ENCODE measurements at regions not wholly inside any gene's neighbourhood (a gene's known extent, or its start where the extent isn't known, plus 50 kb on each side); places are given as distances from the start of the nearest gene placed in this dataset.

DNA sequence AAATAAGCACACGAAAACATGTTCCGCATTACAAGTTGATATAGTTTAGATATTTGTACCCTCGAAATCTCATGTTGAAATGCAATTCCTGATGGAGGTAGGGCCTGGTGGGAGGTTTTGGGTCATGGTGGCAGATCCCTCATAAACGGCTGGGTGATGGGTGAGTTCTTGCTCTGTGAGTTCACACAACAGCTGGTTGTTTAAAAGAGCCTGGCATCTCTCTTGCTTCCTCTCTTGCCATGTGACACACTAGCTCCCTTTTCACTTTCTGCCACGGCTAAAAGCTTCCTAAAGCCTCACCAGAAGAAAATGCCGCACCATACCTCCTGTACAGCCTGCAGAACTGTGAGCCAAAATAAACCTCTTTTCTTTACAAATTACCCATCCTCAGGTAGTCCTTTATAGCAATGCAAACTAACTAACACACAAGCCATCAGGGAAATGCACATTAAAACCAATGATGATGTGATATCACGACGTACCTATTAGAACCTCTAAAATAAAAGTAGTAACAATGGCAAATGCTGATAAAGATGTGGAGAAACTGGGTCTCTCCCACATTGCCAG is 188.5 kb downstream of the ANAPC1 start:
- no peak for DNase-seq (ENCODE audit: low read depth)

DNA sequence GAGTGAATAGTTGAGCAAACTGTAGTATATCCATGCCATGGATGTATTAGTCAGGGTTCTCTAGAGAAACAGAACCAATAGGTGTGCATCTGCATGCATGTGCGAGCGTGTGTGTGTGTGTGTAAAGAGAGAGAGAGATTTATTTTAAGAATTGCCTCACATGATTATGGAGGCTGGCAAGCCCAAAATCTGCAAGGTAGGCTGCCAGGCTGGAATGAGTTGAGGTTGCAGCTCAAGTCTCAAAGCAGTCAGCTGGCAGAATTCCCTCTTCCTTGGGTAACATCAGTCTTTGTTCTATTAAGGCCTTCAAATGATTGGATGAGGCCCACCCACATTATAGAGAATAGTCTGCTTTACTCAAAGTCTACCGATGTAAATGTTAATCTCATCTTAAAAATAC is 187.8 kb downstream of the ANAPC1 start:
- no peak for DNase-seq (ENCODE audit: low read depth)

DNA sequence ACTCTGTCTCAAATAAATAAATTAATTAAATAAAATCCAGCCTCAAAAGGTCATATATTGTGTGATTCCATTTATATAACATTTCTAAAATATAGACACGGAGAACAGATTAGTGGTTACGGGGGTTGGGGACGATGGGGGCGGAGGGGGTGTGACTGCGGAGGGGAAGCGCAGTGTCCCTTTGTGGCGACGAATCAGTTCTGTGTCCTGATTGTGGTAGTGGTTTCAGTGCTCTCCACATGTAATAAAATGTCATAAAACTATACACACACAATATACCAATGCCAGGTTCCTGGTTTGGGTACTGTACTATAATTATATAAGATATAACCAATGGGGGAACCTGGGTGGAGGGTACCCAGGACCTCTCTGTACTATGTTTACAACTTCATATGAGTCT is 186.4 kb downstream of the ANAPC1 start:
- DNase-seq (ENCODE audit: low read depth), result no peak

DNA sequence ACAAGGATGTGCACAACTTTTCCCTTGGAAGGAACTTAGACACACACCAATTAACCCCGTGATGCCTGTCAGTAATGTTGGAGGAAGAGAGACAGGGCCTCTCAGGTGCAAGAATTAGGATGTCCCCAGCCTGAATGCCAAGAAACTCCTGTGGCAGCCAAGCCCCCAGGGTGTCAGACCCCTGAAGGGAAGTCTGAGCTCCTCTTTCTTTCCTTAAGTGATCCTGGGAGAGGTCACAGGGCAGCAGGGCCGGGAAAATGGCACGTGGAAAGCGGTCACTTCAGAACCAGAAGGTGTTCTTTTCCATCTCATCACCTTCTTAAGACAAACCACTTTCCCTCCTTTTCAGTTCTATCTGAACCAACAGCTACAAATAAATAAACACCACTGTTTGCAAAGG is 185.9 kb downstream of the ANAPC1 start:
- no peak for DNase-seq (ENCODE audit: low read depth)

DNA sequence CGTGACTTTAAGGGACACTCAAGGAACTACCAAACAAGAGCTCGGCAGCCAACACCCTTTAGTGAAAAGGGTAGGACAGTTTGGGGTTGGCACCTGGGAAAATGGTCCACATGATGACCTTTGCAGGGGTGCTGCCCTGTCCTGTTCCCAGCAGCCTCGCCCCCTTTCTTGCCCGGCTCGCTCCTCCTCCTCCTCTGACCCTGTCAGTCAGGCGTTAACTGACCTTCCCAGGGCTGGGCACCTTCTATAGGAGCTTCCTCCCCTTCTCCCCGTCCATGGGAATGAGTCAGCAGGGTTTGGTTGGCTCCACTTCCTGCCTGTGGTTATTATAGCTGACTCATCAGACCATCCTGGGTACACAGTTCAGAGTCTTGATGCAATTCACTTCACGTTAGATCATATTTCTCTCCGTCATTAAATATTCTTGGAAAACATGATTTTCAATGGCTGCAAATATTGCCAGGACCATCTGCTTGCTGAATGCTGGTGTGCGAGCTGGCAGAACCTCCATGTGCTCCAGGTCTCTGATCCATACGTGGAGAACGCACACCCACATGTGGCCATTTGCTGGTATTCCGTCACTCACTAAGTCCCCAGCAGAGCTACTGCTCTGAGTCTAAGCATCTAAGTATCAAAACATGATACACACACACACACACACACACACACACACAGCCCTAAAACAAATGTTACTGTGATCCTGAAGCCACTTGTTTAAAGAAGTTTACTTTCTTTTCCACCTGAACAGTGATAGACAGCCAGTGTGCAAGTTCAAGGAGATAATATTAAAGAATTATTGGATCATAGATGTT is 185.0 kb downstream of the ANAPC1 start:
- DNase-seq (ENCODE audit: low read depth), result peak; percentile 24

DNA sequence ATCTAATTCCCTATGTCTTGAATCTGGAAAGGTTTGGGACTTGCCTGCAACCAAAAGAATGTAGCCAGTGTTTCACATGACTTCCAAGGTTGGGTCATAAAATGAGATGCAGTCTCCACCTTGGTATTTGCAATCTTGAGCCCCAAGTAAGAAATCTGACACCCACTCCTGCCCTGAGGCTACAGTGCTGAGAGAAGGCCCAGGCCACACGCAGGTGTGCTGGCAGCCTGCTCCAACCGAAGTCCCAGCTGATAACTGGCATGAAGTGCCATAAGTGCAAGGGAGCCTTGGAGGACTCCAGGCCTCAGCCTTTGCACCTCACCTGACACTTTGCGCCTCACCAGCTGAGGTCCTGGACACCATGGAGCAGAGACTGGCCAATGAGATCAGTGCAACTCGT is 182.7 kb downstream of the ANAPC1 start:
- no peak for DNase-seq (ENCODE audit: low read depth)

DNA sequence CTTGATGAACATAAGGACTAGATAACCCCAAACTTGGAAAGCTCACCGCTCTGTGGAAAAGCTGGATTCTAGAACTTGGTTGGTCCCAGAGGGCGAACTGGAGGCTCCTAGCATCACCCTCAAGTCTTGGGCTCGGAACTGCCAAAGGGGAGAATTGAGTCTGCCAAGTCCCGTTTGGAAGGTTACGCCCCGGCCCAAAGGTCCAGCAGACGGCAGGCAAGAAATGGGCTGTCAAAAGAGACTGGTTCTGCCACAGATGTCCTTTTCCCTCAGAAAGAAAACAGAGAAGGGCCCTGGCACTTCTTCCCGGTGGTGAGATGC is 182.2 kb downstream of the ANAPC1 start:
- no peak for DNase-seq (ENCODE audit: low read depth)

DNA sequence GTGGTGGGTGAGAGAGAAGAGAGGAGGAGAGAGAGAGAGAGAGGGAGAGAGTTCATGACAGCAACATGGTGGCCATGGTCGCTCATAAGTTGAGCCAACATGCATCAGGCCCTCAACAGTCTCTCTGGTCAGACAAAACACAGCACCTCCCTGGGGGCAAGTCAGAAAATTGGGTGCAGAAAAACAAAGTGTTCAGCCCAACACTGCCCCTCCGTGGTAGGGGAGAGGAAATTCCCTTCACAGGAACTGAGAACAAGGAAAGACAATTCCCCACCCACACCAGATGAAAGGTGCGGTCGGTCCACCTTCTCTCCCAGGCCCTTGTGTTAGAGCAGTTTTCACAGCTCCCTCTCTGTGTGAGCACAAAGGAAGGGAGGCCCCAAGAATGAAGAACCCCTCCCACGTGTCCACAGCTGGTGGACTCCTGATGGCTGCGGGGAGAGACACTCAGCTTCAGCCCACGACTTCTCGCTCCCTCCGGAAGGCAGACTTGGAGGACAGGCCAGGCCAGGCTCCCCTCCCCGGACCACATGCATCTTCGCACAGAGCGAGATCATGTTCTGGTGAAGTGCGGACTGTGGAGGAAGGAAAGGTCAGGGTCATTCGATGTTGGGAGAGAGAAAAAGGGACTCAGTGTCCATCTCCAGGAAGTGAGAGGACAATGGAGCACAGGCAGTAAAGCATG is 181.7 kb downstream of the ANAPC1 start:
- DNase-seq (ENCODE audit: low read depth), result peak; percentile 22

DNA sequence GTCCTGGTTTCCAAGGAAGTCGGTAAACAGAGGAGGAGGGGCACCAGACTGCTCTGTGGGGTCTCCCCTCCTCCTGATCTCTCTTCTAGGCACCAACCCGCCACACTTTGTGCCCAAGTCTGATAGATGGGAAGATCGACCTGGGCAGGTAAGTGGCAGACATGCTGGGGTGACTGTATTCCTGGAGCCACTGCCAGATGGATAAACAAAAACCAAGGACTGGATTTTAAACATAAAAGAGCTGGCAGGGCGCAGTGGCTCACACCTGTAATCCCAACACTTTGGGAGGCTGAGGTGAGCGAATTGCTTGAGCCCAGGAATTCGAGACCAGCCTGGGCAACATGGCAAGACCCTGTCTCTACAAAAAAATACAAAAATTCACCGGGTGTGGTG is 181.2 kb downstream of the ANAPC1 start:
- DNase-seq (ENCODE audit: low read depth), result no peak

DNA sequence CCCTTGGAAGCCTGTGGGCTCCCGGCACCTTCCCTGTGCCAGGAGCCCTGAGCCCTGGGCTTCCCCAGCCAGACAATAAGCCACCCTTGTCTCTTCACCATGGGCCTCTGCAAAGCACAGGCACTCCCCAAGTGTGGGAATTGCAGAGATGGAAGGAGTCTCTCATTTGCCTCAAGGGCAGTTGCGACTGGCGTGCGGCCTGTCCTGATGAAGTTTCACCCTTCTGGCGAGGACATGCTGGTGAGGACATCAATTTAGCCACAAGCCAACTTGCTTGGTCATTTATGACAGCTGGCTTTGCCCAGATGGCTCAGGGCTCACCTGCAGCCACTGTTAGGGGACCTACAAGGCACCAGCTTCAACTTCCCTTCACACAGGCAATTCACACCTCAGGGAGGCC is 180.2 kb downstream of the ANAPC1 start:
- no peak for DNase-seq (ENCODE audit: low read depth)

DNA sequence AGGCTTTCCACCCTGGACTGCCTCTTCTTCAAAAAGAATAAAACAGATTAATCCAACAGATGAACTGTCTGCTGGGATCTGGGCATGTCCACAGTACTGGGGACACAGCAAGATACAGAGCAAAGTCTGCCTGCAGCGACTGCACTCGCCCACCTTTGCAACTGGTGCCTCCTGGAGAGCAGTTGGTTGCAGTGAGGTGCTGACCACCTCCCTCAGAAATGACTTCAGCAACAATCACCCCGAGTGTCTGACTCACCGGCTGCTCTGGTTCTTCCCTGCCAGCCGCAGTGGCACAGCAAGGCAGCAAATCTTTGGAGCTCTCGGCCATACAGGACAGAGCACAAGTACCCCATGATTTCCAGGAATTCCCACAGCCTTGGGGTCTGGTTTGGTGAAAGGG is 179.7 kb downstream of the ANAPC1 start:
- no peak for DNase-seq (ENCODE audit: low read depth)

DNA sequence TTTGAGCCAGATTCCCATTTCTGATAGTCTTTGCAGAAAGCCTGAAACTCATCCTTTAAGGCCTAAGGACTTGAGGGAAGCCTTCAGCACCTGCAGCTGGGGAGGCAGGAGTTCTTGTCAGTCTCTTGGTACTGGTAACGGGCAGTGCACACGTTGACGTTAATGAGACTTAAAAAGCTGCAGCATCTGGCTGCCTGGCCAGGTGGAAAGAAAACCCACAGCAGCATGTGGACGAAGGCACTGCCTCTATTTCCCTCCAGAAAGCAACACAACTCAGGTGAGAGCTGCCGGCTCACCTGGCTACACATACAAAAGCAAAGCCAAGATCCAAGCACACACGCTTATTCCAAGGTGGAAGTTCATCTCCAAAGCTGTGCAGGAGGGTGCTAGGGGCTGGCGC is 178.8 kb downstream of the ANAPC1 start:
- no peak for DNase-seq (ENCODE audit: low read depth)

DNA sequence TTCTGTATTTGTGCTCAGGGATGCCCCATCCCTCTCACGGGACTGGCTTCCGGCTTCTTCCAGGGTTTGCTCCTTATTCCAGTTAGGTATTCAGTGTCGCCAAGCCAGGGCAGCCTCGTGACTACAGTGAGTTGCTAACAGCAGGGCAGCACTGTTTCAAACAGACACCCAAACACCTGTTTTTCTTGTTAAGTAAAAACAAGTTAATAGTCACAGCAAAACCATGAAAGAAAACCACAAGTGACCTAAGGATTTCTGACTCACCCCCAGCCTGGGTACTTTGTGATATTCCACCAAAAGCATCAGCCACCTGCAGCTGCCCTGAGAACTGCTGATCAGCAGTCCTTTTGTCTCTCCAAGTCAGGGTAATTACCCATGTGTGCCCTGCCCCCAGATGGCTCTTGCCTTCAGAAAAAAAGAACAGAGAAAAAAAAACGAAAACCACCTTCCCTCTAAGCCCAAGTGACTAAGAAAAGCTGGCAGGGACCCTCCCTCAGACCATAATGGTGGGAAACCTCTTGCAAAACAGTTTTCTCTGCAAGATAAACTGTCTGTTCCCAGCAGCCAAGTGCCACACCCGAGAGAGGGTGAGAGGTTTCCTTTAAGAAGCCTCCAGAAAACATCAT is 178.2 kb downstream of the ANAPC1 start:
- peak; percentile 33 for DNase-seq (ENCODE audit: low read depth)

DNA sequence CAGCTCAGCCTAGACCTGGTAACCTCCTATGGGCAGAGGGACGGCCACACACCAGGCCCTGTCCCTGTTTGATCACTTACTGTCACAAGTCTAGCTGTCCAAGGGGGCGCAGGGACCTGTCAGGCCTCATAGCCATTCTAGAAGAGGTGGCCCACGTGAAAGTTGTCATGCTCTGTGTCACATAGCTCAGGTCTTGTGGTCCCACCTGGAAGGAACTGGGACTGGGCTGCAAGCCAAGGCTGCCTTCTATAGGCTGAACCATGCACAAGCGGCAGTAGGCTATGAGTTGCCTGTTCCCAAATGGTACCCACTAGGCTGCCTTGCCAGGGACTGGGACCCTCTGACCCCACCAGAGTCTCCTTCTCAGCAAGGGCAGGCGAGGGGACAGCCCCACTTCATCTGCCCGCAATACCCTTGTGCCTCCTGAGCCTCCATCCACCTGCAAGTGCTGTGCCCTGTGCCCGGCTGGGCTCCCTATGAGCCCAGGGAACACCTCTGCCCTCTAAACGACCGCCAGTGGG is 177.5 kb downstream of the ANAPC1 start:
- DNase-seq (ENCODE audit: low read depth), result no peak

DNA sequence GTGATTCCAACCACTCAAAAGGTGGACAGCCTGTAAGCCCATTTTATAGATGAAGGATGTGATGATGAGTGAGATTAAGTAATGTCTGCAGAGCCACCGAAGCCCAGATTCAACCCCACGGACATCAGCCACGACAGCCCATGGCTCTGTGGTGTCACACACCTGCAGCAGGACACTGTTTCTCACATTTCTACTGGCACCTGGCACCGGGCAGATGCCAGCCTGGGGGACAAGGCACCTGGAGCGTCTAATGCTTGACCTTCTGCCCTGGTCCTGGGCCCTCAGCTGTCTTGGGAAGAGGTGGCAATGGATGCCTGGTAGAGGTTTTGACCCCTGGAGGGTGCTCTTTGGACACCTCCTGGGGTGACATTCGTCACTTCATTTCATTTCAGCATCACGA is 176.3 kb downstream of the ANAPC1 start:
- DNase-seq (ENCODE audit: low read depth), result no peak

DNA sequence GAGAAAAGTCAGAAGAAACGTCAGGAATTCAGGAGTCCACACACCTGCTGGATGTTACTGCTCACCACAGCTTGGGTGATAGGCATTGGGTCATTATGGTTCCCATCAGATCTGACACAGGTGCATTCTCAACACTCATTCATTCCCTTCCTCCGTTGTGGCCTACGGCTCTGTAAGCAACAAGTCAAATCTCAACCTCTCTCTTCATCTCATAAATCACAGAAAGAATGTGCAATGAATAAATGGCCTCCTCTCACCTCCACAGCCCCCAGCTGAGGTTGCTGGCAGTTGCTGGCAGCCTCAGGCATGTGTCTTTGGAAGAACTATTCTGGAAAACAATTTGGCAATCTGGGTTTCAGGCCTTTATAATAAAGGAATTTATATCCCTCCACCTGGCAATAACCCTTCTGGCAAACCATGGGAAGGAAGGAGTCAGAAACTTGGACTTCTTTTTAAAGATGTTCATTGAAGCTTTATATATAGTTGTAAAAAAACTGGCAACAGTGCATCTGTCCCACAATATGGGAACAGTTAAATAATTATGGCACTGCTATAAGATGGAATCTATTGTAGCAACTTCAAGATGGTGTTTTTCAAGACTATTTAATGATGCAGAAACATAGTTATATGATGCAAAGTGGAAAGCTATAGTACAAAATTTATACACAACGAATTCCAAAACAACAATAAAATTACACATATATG is 175.4 kb downstream of the ANAPC1 start:
- no peak for DNase-seq (ENCODE audit: low read depth)

DNA sequence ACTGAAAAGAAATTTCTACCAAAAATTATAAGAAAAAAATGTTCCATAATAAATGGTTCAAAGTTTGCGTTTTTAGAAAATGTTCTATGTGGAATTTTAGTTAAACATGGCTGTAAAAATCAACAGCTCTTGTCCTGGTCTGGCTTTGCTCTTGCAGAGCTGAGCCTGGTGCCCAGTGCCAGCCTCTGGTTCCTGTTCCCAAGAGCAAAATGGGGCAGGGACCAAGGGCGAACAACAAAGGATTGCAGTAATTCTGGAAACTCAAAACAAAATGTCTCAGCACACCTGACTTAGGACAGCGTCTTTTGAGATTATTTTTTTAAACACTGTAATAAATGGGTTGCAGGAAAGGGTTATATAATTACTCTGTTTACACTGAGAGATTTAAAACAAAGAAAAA is 174.7 kb downstream of the ANAPC1 start:
- DNase-seq (ENCODE audit: low read depth), result no peak

DNA sequence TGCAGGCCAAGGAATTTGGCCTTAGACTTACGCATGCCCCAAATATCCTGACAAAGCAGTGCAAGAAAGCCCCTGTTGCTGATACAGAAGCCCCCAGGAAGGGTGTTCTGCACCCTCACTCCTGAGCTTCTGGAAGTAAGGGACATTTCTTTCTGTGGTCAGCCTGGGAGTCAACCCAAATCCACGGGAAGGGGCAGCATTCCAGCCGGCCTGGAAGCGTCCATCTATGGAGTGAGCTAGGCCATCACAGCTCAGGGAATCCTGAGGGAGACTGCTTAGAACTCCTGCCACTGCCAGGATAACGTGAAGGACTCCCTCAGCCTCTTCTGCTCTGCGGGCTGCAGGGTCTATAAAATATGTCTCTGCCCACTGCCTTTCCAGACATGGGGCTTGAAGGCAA is 173.9 kb downstream of the ANAPC1 start:
- DNase-seq (ENCODE audit: low read depth), result no peak

DNA sequence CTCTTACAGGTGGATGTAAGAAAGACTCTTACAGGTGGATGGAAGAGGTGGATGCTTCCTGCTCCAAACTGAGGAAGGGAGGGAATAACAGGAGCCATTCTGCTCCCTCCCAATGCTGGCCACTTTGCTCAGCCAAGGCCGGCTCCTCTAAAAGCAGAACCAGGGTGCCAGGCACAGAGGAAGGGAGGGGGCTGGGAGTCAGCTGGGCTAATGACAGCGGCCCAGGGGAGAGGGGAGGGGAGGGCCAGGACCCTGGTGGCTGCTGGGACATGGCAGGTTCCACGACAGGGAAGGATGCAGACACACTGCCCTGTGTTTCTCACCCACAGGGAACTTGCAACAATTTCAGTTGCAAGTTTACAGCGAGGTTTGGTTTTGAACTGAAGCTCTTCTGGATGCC is 173.4 kb downstream of the ANAPC1 start:
- no peak for DNase-seq (ENCODE audit: low read depth)

DNA sequence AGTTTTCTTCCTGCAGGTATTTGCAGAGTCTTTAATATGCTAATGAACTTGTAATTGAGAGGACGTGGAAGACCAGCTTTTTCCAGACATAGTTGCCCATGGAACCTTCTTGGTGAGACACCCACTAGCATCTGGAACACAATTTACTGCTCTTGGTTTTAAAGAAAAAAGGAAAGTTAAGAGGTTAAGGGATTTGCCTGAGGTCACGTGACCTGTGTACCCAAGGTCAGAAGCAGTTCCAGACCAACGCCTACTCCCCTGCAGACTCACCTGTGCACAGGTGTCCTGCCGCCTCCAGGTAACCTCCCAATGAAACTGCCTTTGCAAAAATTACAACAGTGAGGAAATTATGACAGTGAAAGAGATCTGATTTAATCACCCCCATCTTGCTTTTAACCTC is 172.7 kb downstream of the ANAPC1 start:
- no peak for DNase-seq (ENCODE audit: low read depth)

DNA sequence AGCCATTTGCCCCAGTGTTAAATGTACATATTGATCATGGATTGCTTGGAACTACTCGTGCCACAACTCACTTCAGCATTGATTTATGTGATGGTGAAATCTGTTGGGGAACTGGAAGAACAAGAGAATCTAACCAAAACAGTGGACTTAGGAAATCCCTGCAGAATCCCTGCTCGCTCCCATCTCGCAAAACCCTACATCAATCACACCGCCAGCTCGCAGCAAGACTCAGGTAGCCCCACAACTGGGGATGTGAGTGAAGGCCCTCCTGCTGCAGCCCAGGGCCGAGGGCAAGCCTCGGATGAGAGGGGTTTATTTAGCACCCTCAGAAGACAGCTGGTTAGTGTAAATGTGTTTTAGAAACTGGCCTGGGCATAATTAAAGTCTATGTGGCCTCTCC is 171.6 kb downstream of the ANAPC1 start:
- DNase-seq (ENCODE audit: low read depth), result no peak

DNA sequence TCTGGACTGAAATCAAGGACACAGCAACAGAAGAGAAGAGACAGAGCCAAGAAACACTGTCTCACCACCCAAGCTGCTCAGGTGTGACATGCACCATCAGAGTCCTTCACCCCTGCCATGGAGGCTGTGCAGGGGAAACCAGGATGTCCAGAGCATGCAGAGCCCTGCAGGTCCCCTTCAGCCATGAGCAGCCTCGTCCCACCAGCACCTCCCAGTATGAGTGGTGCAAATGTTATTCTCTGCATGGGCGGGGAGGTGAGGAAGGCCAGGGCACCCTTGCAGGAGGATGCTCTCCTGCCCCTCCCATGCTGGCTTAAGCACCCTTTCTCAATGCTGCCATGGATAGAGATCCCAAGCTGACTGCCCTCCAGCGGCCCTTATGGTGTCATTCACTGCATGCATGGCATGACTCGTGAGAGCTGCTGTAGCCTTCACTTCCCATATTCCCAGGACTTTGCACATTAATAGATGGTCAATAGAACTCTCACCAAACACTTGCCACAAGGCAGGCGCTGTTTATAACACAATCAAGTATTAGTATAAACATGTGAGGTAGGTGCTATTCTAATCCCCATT is 171.0 kb downstream of the ANAPC1 start:
- no peak for DNase-seq (ENCODE audit: low read depth)

Measured in stimulated activated CD8-positive, alpha-beta memory T cell treated with anti-CD3 and anti-CD28 coated beads, Interleukin-4, amount 100 ng/mL, for 24 hours (primary cell).